ENCODE measurements at regions not wholly inside any gene's neighbourhood (a gene's known extent, or its start where the extent isn't known, plus 50 kb on each side); places are given as distances from the start of the nearest gene placed in this dataset.

DNA sequence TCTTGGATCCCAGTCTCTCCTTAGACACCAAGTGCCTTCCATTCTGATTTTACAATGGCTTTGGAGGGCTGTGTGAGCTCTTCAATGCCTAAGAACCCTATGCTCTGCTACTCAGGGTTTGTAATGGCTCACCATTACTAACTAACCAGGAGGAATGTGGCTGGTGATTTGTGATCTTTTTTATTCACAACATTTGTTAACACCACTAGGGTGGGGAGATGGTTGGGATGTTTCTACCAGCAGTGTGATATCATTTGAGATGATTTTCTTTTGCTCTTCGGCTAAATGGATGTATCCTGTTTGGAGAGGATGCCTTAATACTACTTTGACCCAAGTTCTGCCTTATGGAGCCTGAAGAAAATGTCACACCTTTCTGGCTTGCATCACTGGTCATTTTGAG is 226.9 kb downstream of the MFSD1 start:
- no peak overlapping the region for H3K27ac Mint-ChIP-seq
- H3K4me3 Mint-ChIP-seq: no peak overlapping the region
- no peak for DNase-seq
- H3K36me3 Mint-ChIP-seq (ENCODE audit: low read depth): no peaks in the 10 kb centered on the region
- TF ChIP-seq, protein P1, sequence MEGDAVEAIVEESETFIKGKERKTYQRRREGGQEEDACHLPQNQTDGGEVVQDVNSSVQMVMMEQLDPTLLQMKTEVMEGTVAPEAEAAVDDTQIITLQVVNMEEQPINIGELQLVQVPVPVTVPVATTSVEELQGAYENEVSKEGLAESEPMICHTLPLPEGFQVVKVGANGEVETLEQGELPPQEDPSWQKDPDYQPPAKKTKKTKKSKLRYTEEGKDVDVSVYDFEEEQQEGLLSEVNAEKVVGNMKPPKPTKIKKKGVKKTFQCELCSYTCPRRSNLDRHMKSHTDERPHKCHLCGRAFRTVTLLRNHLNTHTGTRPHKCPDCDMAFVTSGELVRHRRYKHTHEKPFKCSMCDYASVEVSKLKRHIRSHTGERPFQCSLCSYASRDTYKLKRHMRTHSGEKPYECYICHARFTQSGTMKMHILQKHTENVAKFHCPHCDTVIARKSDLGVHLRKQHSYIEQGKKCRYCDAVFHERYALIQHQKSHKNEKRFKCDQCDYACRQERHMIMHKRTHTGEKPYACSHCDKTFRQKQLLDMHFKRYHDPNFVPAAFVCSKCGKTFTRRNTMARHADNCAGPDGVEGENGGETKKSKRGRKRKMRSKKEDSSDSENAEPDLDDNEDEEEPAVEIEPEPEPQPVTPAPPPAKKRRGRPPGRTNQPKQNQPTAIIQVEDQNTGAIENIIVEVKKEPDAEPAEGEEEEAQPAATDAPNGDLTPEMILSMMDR (IDR thresholded peaks at IDR 0.05): no peak
- no peaks in the 10 kb centered on the region for H3K4me1 Mint-ChIP-seq (ENCODE audit: low read depth)
- H3K9me3 Mint-ChIP-seq: no peaks in the 10 kb centered on the region; the same call in 1 of the 2 replicates
- no peaks in the 10 kb centered on the region; the same call in 1 of the 2 replicates for H3K27me3 Mint-ChIP-seq (ENCODE audit: insufficient read depth)

DNA sequence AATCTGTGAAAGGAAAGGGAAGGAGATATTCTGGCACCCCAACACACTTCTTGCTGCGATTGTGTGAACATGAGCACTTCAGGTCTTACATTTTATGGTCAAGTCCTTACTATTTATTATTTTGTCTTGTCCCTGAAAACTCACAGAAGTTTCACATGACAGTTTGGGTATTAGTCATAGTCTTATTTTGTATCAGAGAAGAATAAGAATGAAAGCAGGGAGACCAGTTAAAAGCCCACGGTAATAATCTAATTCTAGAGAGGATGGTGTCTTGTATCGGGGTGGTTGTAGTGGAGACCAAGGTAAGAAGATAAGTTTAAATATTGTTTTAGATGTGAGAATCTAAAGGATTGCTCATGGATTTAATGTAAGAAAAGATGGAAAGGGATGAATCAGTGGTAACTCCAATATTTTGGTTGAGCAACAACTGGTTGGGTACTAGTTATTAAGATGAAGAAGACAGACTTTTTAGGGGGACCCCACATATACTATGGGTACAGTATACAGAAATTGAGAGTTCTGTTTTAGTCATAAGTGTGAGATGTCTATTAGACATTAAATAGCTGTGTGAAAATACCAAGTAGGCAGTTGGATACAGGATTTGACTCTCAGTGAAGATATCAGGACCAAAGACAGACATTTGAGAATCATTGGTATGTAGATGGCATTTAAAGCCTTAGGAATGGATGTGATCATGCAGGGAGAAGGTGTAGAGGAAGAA is 227.6 kb downstream of the MFSD1 start:
- H3K9me3 Mint-ChIP-seq: peaks cover 4% of the 10 kb centered on the region
- H3K27me3 Mint-ChIP-seq (ENCODE audit: insufficient read depth): no peaks in the 10 kb centered on the region; the same call in 1 of the 2 replicates
- no peaks in the 10 kb centered on the region for H3K36me3 Mint-ChIP-seq (ENCODE audit: low read depth)
- no peak for DNase-seq
- H3K4me1 Mint-ChIP-seq (ENCODE audit: low read depth): no peaks in the 10 kb centered on the region
- H3K27ac Mint-ChIP-seq: no peak overlapping the region
- TF ChIP-seq, protein P1 (IDR thresholded peaks at IDR 0.05): no peak
- H3K4me3 Mint-ChIP-seq: no peak overlapping the region

DNA sequence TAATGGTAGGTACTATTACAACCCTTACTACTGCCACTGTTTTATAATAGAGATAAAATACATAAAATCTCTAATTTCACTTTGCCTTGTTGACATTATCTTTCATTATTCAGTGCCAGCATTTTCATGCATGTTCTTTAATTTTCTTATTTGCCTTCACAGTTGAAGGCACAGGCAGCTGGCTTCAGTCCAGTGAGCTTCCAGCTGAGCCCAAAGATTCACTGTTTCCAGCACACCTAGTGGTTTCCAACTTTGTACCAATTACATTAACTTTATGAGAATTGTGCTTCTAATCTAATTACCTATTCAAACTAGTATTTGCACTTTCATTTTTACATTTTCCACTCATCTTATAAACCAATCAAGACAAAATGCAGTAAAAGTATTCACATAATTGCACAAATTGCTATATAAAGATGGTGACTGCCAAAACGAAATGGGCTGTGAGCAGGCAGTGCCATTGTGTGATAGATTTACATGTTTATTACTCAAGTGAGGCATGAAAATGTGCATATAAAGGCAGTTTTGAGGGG is 228.3 kb downstream of the MFSD1 start:
- no peak for DNase-seq
- Mint-ChIP-seq H3K36me3 (ENCODE audit: low read depth) (no peaks in the 10 kb centered on the region), H3K9me3 (peaks cover 8% of the 10 kb centered on the region), H3K4me1 (ENCODE audit: low read depth) (no peaks in the 10 kb centered on the region), H3K27me3 (ENCODE audit: insufficient read depth) (no peaks in the 10 kb centered on the region; the same call in 1 of the 2 replicates), H3K27ac (no peak overlapping the region), H3K4me3 (no peak overlapping the region)
- TF ChIP-seq, protein P1 (IDR thresholded peaks at IDR 0.05): no peak

DNA sequence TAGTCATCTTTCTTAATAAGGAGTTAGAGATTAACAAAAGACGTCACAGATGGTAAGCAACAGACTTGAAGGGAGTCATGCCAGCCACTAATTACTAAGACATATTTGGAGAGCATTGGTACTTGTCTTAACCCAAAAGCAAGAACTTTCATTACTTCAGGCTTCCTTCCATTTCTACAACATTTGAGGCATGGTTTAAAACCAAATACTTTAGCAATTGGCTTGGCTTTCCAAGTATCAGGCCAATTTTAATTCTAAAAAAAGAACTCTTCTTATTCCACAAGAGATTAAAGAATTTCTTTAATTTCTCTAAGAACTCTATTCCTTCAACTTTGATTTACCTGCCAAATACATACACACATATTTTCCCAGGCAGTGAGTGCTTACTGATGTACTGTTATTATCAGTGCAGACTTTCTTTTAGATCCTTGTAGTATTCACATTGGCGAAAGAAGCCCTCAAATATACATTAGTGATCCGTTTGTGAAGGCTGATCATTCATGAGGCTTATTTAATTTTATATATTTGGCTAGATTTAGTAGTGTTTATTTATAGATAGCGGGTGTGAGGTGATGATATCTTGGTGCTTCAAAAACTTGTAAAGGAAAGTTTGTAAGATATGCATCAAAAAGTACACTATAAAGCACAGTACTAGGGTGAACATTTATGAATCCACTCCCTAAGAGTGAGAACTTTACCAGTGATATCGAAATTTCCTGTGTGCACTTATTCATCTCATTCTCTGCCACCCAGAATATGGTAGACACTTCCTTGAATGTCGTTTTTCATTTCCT is 229.2 kb downstream of the MFSD1 start:
- H3K9me3 Mint-ChIP-seq: peaks cover 8% of the 10 kb centered on the region
- H3K4me1 Mint-ChIP-seq (ENCODE audit: low read depth): no peaks in the 10 kb centered on the region
- no peaks in the 10 kb centered on the region for H3K36me3 Mint-ChIP-seq (ENCODE audit: low read depth)
- no peak for DNase-seq
- H3K4me3 Mint-ChIP-seq: no peak overlapping the region
- H3K27ac Mint-ChIP-seq: no peak overlapping the region
- H3K27me3 Mint-ChIP-seq (ENCODE audit: insufficient read depth): no peaks in the 10 kb centered on the region; the same call in 1 of the 2 replicates
- TF ChIP-seq, protein P1 (IDR thresholded peaks at IDR 0.05): no peak

DNA sequence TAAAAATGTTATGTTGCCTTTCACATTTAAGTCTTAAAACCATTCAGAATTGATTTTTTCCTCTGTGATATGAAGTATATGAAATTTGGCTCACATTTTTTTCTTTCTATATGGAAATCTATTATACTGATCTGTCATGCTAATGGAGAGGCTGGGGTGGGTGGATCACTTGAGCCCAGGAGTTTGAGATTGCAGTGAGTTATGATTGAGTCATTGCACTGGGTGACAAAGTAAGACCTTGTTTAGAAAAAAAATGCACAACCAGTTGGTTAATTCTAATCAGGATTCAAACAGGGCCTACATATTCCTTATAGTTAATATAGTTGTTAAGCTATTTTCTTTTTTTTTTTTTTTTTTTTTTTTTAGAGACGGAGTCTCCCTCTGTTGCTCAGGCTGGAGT is 230.5 kb downstream of the MFSD1 start:
- no peaks in the 10 kb centered on the region for H3K4me1 Mint-ChIP-seq (ENCODE audit: low read depth)
- no peak overlapping the region for H3K4me3 Mint-ChIP-seq
- H3K27me3 Mint-ChIP-seq (ENCODE audit: insufficient read depth): no peaks in the 10 kb centered on the region; the same call in 1 of the 2 replicates
- H3K27ac Mint-ChIP-seq: no peak overlapping the region
- no peak for DNase-seq
- TF ChIP-seq, protein P1 (IDR thresholded peaks at IDR 0.05): no peak
- H3K36me3 Mint-ChIP-seq (ENCODE audit: low read depth): no peaks in the 10 kb centered on the region
- peaks cover 8% of the 10 kb centered on the region for H3K9me3 Mint-ChIP-seq

All from HFFc6 (cell line).